ENCODE measurements at regions not wholly inside any gene's neighbourhood (a gene's known extent, or its start where the extent isn't known, plus 50 kb on each side); places are given as distances from the start of the nearest gene placed in this dataset.

GRCh38 chr1:173414539-173415226 is 62.5 kb upstream of the PRDX6 start:
- intact Hi-C loops (cut with DNase I), result loop anchor here (10.0 kb wide), 3 partner anchors 160 to 670 kb away; no protein-coding TSS in a partner anchor

GRCh38 chr1:173415490-173415889 is 61.6 kb upstream of the PRDX6 start:
- DNase-seq (ENCODE audit: low spot score), result no peak
- intact Hi-C loops (cut with DNase I), result loop anchor here (10.0 kb wide), 3 partner anchors 161 to 671 kb away; no protein-coding TSS in a partner anchor

More at GRCh38 chr1:173414539-173415226, 62.5 kb upstream of the PRDX6 start:
- DNase-seq (ENCODE audit: low spot score), result no peak

DNA sequence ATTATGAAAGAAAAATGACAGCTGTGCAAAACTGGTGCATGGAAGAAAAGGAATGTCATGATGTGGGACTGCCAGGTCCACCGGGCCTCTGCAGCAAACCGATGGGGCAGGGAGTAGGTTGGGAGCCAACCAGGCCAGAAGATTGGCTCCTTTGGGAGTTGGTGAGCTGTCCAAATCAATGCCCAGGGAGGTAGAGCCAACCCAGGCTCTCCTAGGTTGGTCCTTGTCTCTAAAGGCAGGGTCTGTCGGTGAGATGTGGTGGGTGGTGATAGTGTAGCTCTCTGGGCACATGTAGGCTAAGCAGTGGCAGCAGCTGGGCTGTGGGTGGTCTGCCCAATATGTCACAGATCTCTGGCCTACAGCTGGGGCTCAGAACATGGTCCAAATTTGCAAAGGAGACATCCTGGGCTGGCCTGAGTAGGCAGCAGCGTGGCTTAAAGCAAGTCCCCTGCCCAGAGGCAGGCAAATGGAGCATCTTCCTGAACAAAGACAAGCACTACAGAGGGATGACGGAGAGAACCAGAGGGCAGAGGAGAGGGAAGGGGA is 61.2 kb upstream of the PRDX6 start:
- intact Hi-C loops (cut with DNase I), result loop anchor here (10.0 kb wide), 3 partner anchors 161 to 671 kb away; no protein-coding TSS in a partner anchor
- no peak for DNase-seq (ENCODE audit: low spot score)

DNA sequence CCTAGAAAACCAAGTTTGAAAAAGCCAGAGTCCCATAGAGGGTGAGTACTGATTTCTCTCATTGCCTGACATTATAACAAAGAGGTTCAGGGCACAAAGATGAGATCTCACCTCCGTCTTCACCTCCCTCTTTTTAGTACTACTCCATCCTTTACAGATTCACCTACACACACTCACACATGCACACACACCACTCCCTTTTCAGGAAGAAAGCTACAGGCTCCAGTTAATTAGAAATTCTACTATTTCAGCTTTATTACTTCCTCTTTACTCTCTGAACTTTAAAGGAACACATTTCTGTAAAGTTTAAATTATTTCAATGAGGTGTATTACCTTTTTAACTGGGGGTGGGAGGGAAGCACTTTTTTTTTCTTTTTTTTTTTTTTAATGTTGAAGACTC is 59.6 kb upstream of the PRDX6 start:
- DNase-seq (ENCODE audit: low spot score), result no peak
- intact Hi-C loops (cut with DNase I), result loop anchor here (10.0 kb wide), 3 partner anchors 163 to 673 kb away; no protein-coding TSS in a partner anchor

- intact Hi-C loops (cut with DNase I), result loop anchor here (10.0 kb wide), 3 partner anchors 164 to 674 kb away; no protein-coding TSS in a partner anchor
- no peak for DNase-seq (ENCODE audit: low spot score)
Measured at GRCh38 chr1:173418107-173418985, 58.8 kb upstream of the PRDX6 start.

DNA sequence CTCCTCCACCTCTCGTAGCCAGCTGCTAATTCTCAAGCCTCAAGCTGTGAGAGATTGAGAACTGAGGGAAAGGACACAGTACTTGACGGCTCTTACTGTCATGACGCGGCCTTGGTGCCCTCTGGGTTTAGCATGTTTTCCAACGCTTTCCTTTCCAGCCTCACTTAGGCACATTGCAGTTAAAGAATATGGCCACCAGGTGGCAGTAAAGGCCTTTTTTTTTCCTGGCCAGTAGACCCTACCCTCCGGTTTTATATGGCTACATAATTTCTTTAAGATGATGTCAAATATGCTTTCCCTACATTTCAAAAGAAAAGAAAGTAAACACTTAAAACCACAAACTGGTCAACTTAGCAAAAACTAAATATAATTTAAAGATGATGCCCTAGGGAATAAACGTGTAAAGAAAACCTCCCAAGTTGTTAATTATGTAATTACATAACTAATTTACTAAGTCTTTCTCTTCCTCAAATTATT is 56.8 kb upstream of the PRDX6 start:
- intact Hi-C loops (cut with DNase I), result no loop called here
- no peak for DNase-seq (ENCODE audit: low spot score)

DNA sequence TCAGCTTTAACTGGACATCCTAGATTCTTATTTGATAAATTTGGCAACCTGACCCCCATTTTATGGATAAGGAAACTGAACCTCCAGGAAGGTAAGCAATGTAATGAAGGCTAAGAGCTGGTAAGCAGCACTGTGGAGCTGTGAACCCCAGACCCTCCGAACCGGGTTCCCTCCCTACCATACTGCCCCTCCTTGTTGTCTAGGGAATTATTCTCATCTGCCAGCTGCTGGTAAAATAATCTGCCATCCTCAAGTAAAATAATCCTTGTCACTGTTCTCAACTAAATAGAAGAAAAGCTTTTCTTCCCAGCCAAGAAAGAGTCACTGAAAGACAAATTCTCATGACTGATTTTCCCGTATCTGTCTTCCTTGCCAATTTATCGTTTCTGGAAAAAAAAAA is 55.8 kb upstream of the PRDX6 start:
- no peak for DNase-seq (ENCODE audit: low spot score)
- intact Hi-C loops (cut with DNase I), result no loop called here

DNA sequence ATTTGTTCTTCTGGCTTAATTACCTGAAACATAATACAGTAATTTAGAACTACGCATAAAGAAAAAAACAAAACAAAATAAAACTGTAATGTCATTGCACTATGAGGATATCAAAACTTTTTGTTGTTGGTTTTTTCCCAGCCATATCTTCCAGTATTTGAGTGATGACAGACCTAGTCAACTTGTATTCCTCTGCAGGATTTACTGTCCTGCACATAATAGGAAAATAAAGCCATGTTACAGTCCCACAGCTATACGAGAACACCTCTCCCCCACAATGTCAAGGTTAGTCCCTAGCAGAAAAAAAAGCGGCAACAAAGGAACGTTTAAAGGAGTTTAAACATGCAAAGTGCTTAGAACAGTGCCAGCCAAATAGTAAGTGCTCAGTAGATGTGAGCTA is 55.3 kb upstream of the PRDX6 start:
- intact Hi-C loops (cut with DNase I), result no loop called here
- no peak for DNase-seq (ENCODE audit: low spot score)

DNA sequence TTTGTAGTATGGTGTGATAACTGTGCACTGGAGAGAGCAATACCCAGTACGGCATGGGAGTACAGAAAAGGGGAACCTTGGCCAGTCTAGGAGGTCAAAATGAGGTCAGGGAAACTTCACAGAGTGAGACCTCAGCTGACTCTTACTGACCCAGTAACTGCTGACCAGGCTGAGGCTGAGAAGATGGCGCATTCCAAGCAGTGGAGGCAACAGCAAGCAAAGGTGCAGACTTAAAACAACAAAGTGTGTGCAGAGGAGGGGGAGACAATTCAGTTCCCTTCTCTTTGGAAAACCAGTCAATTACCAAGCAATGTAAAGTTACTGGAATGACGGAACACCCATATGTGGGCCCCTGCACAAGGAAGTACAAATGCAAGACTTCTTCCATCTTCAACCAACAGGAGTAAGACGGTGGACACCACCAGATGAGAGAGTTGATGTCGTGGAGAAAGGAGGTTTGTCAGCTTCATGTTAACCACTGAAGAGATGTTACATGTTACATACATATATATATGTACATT is 54.6 kb upstream of the PRDX6 start:
- intact Hi-C loops (cut with DNase I), result no loop called here
- no peak for DNase-seq (ENCODE audit: low spot score)

GRCh38 chr1:173423291-173423690 is 53.8 kb upstream of the PRDX6 start:
- intact Hi-C loops (cut with DNase I), result no loop called here
- no peak for DNase-seq (ENCODE audit: low spot score)

- DNase-seq (ENCODE audit: low spot score), result no peak
- intact Hi-C loops (cut with DNase I), result no loop called here
Measured at GRCh38 chr1:173424143-173424542, 53.0 kb upstream of the PRDX6 start.

DNA sequence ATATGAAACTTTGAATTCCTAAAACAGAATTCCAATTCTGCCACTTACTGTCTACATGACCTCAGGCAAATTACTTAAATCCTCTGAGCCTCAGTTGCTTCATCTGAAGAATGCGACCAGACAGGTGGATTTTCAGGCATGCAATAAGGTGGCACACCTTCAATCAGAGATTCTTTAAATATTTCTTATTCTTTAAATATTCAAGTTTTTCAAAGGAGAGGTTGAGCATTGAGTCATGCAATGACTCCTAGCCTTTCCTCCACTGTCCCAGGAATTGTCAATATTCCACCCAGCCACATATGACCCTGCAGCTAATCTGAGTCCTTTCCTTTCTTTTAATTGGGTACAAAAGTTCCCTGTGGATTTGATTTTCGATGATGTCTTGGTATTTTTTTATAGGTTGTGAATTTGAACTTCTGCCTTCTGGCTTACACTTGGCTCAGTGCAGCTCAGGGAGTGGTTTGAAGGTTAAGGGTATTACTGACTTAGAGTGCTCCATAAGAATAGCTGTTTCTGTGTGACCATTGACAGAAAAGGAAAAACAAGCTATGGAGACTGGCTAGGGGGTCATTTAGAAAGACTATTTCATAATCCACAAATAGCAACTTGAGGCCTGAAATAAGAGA is 52.2 kb upstream of the PRDX6 start:
- intact Hi-C loops (cut with DNase I), result no loop called here
- DNase-seq (ENCODE audit: low spot score), result no peak

DNA sequence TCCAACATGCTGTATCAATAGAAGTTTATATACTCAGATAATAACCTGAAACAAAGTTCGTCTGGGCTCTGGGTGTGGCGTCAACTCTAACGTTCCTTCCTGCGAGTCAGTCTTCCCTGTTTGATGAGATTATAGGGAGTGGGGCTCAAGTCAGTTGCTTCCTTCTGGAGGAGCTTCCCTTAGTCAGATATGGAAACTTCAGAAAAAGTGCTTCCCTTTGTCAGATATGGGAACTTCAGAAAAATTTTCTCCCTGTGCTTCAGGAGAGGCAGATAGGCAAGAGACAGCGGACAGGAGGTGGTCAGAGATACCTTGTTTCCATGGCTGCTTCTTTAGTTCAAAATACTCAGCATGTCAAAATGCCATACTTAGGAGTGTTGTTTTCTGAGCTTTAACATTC is 51.1 kb upstream of the PRDX6 start:
- no peak for DNase-seq (ENCODE audit: low spot score)
- intact Hi-C loops (cut with DNase I), result no loop called here

DNA sequence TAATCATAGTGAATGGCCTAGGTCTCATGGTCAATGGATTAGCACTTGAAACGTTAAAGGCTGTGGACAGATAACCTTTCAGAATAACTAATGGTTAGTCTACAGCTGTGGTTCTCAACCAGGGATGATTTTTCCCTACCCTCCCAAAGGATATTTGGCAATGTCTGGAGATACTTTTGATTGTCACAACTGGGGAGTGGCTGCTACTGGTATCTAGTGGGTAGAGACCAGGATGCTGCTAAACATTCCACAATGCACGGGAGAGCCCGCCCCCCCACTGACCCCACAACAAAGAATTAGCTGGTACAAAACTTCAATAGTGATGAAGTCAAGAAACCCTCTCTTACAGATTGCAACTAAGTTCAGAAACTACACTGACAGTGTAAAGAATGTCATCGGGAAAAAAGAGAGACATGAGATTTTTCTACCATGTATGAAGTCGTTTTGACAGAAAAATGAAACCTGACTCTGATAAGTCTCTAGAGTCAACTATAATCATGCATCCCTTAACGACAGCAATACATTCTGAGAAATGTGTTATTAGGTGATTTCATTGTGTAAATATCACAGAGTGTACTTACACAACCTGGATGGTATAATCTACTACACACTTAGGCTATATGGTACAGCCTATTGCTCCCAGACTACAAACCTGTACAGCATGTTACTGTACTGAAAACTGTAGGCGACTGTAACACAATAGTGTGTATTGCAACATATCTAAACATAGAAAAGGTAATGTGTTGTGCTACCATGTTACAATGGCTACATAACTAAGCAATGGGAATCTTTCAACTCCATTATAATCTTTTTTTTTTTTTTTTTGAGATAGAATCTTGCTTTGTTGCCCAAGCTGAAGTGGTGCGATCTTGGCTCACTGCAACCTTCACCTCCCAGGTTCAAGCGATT is 49.7 kb upstream of the PRDX6 start:
- no peak for DNase-seq (ENCODE audit: low spot score)
- intact Hi-C loops (cut with DNase I), result no loop called here

Measured in cardiac septum (tissue), 1 donor.